ENCODE measurements at regions not wholly inside any gene's neighbourhood (a gene's known extent, or its start where the extent isn't known, plus 50 kb on each side); places are given as distances from the start of the nearest gene placed in this dataset.

GRCh38 chrX:39381422-39381821, 580.2 kb downstream of the MID1IP1 start:
- H3K4me3 ChIP-seq (ENCODE audit: low read depth, low read length) = no peak overlapping the region
- no peak for DNase-seq (ENCODE audit: low read depth)
- no peak for TF ChIP-seq CTCF (IDR thresholded peaks at IDR 0.05; ENCODE audit: insufficient read depth, low read length, poor library complexity, severe bottlenecking)
- peaks cover 6% of the 10 kb centered on the region for H3K27me3 ChIP-seq (ENCODE audit: control insufficient read depth, insufficient read depth, low read length)
- no peaks in the 10 kb centered on the region for H3K36me3 ChIP-seq (ENCODE audit: control insufficient read depth, insufficient read depth, low read length)

- TF ChIP-seq CTCF (IDR thresholded peaks at IDR 0.05; ENCODE audit: insufficient read depth, low read length, poor library complexity, severe bottlenecking) = no peak
- Histone ChIP-seq H3K36me3 (ENCODE audit: control insufficient read depth, insufficient read depth, low read length) (no peaks in the 10 kb centered on the region), H3K4me3 (ENCODE audit: low read depth, low read length) (no peak overlapping the region)
Observed at GRCh38 chrX:39384996-39385395, 583.7 kb downstream of the MID1IP1 start.

GRCh38 chrX:39388730-39389129, 587.5 kb downstream of the MID1IP1 start:
- no peak for DNase-seq (ENCODE audit: low read depth)
- H3K4me3 ChIP-seq (ENCODE audit: low read depth, low read length) = no peak overlapping the region
- no peak for TF ChIP-seq CTCF (IDR thresholded peaks at IDR 0.05; ENCODE audit: insufficient read depth, low read length, poor library complexity, severe bottlenecking)
- no peaks in the 10 kb centered on the region for H3K36me3 ChIP-seq (ENCODE audit: control insufficient read depth, insufficient read depth, low read length)
- peaks cover under 1% of the 10 kb centered on the region for H3K27me3 ChIP-seq (ENCODE audit: control insufficient read depth, insufficient read depth, low read length)

More at GRCh38 chrX:39384996-39385395, 583.7 kb downstream of the MID1IP1 start:
- DNase-seq (ENCODE audit: low read depth) = no peak
- H3K27me3 ChIP-seq (ENCODE audit: control insufficient read depth, insufficient read depth, low read length) = peaks cover 6% of the 10 kb centered on the region

- TF ChIP-seq CTCF (IDR thresholded peaks at IDR 0.05; ENCODE audit: insufficient read depth, low read length, poor library complexity, severe bottlenecking) = no peak
- H3K36me3 ChIP-seq (ENCODE audit: control insufficient read depth, insufficient read depth, low read length) = peaks cover 1% of the 10 kb centered on the region
- DNase-seq (ENCODE audit: low read depth) = no peak
- no peak overlapping the region for H3K4me3 ChIP-seq (ENCODE audit: low read depth, low read length)
- peaks cover 6% of the 10 kb centered on the region for H3K27me3 ChIP-seq (ENCODE audit: control insufficient read depth, insufficient read depth, low read length)
Observed at GRCh38 chrX:39396358-39396995, 595.2 kb downstream of the MID1IP1 start.

- Histone ChIP-seq H3K4me3 (ENCODE audit: low read depth, low read length) (no peak overlapping the region), H3K36me3 (ENCODE audit: control insufficient read depth, insufficient read depth, low read length) (peaks cover 1% of the 10 kb centered on the region), H3K27me3 (ENCODE audit: control insufficient read depth, insufficient read depth, low read length) (peaks cover 6% of the 10 kb centered on the region)
- no peak for TF ChIP-seq CTCF (IDR thresholded peaks at IDR 0.05; ENCODE audit: insufficient read depth, low read length, poor library complexity, severe bottlenecking)
- no peak for DNase-seq (ENCODE audit: low read depth)
Observed at GRCh38 chrX:39397561-39398199, 596.4 kb downstream of the MID1IP1 start.
